Aorta (tissue), 5 donors: ENCODE measurements at regions not wholly inside any gene's neighbourhood (a gene's known extent, or its start where the extent isn't known, plus 50 kb on each side); places are given as distances from the start of the nearest gene placed in this dataset.

ENCODE experiments used
- ATAC-seq: fragments of 200-7000 bp; cut with Tn5 transposase; one replicate; pipeline ENCODE4 v1.9.1; 2022; ENCODE audit warnings: moderate library complexity; ENCODE audit not compliant: low FRiP score
- DNase-seq, 2 donors: peaks; one replicate each; pipeline ENCODE4 v3.0.0-alpha.2; 2020
- H3K27ac ChIP-seq, 2 donors: one replicate each; pipeline ENCODE4 v1.5.1; 2013; ENCODE audit warnings: low read length in 2 of 2, mild to moderate bottlenecking in 2 of 2, moderate library complexity in 2 of 2, control low read depth in 1 of 2, inconsistent platforms in 1 of 2, low read depth in 1 of 2
- H3K27me3 ChIP-seq, 2 donors: one replicate each; pipeline ENCODE4 v1.6.1; 2013; ENCODE audit warnings: control low read depth in 1 of 2, low read length in 1 of 2, mild to moderate bottlenecking in 1 of 2, moderate library complexity in 1 of 2; ENCODE audit not compliant: insufficient read depth in 2 of 2, control insufficient read depth in 1 of 2
- H3K36me3 ChIP-seq, 2 donors: one replicate each; pipeline ENCODE4 v1.6.1; 2013; ENCODE audit warnings: control low read depth in 1 of 2, low read length in 1 of 2, mild to moderate bottlenecking in 1 of 2; ENCODE audit not compliant: insufficient read depth in 2 of 2, control insufficient read depth in 1 of 2
- H3K4me1 ChIP-seq, 2 donors: one replicate each; pipeline ENCODE4 v1.6.1; 2013; ENCODE audit warnings: low read length in 2 of 2, control low read depth in 1 of 2, mild to moderate bottlenecking in 1 of 2, moderate library complexity in 1 of 2; ENCODE audit not compliant: insufficient read depth in 2 of 2, control insufficient read depth in 1 of 2
- H3K4me3 ChIP-seq, 2 donors: one replicate each; pipeline ENCODE4 v1.5.1; 2013; ENCODE audit warnings: low read length in 2 of 2, control low read depth in 1 of 2, mild to moderate bottlenecking in 1 of 2
- H3K9me3 ChIP-seq: one replicate; pipeline ENCODE4 v1.6.1; 2013; ENCODE audit warnings: mild to moderate bottlenecking, low read length; ENCODE audit not compliant: control insufficient read depth
- WGBS, 2 donors: extraction: QIAGEN DNeasy Blood & Tissue Kit; methylation state at CpG; one replicate each; pipeline ENCODE4 v1.1.7; 2013; 5-methylcytosine and 5-hydroxymethylcytosine counted together
- intact Hi-C, 2 donors: fragments of 100-400 bp; cut with DNase I; formaldehyde crosslinking; loops; one replicate each; pipeline versions ENCODE4 v1.14.2 to v1.15.0; 2022
- donor health status: healthy with polysubstance abuse.
- donor health status: Bipolar disorder and iron deficiency.
- donor health status: DM: no; HTN: no; CAD: no.
- donor health status: DM: no; HTN: no; CAD: no.
- donor health status: DM: yes; HTN: yes; CAD: no.

GRCh38 chr1:187763465-187763864 is 934.7 kb downstream of the PLA2G4A start:
- ATAC-seq (no peak), DNase-seq (no peak)
- Histone ChIP-seq H3K27ac (no peak overlapping the region), H3K36me3 (no peaks in the 10 kb centered on the region), H3K4me1 (no peaks in the 10 kb centered on the region), H3K27me3 (no peaks in the 10 kb centered on the region), H3K4me3 (no peak overlapping the region), H3K9me3 (no peaks in the 10 kb centered on the region)
- intact Hi-C loops, result no loop called here

- 45 to 64% methylated on average over 4 of the region's 4 CpGs for WGBS, 2 donors
- DNase-seq, result no peak
- Histone ChIP-seq H3K9me3 (no peaks in the 10 kb centered on the region), H3K27ac (no peak overlapping the region), H3K36me3 (no peaks in the 10 kb centered on the region), H3K27me3 (no peaks in the 10 kb centered on the region), H3K4me1 (no peaks in the 10 kb centered on the region), H3K4me3 (no peak overlapping the region)
- no peak for ATAC-seq
- intact Hi-C loops, result no loop called here
These were observed 935.2 kb downstream of the PLA2G4A start for GRCh38 chr1:187763976-187764375.

DNA sequence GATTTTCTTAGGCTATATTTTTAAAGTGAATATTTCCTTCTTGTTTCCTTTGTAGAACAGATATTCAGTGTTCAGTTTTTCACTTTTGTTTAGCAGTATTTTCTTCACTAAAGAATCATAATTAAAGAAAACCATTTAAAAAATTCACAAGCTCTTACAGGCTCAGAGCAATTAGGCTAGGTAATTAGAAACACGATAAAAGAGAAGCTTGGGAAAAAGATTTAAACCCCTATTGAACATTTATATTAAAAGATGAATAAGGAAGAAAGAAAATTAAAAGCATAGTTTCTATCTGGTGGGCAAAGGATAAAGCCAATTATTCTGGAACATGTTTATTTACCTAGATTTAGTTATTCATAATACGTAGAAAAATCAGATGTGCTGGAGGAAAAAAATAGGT is 942.6 kb downstream of the PLA2G4A start:
- Histone ChIP-seq H3K27me3 (no peaks in the 10 kb centered on the region), H3K36me3 (no peaks in the 10 kb centered on the region), H3K4me1 (no peaks in the 10 kb centered on the region), H3K9me3 (no peaks in the 10 kb centered on the region), H3K4me3 (no peak overlapping the region), H3K27ac (no peak overlapping the region)
- 71 to 72% methylated on average over 2 of the region's 2 CpGs for WGBS, 2 donors
- ATAC-seq, result no peak
- intact Hi-C loops, result no loop called here
- DNase-seq, result no peak

DNA sequence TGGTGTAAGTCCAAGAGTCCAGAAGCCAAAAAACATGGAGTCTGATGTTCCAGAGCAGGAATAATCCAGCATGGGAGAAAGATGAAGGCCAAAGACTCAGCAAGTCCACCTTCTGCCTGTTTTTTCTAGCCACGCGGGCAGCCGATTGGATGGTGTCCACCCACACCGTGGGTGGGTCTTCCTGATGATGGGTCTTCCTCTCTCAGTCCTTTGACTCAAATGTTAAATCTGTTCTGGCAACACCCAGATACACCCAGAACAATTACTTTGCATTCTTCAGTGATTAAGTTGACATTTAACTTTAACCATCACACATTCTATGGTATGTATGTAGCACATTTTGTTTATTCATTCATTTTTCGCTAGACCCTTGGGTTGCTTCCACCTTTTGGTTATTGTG is 944.4 kb downstream of the PLA2G4A start:
- intact Hi-C loops, result no loop called here
- DNase-seq (no peak), ATAC-seq (no peak)
- WGBS, 2 donors, result 73 to 76% methylated on average over 5 of the region's 5 CpGs
- Histone ChIP-seq H3K27me3 (no peaks in the 10 kb centered on the region), H3K36me3 (no peaks in the 10 kb centered on the region), H3K27ac (no peak overlapping the region), H3K4me1 (no peaks in the 10 kb centered on the region), H3K9me3 (no peaks in the 10 kb centered on the region), H3K4me3 (no peak overlapping the region)

DNA sequence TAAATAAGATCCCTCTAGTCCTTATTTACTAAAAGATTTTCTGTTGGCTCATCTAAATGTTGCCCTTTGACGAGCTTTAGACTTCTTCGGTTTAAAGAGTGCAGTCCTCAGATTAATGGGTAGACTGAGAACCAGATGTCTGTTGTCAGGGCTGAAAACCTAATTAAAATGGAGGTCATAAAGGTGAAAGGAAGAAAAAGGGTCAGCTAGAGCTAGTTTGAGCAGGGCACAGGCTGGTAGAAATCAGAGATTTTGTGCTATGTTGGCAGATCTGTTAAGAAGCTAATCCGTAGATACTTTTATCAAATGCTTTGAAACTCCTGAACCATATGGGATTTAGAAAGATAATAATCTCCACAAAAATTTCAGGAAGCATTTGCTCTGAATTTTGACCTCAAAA is 959.0 kb downstream of the PLA2G4A start:
- Histone ChIP-seq H3K4me1 (no peaks in the 10 kb centered on the region), H3K27me3 (no peaks in the 10 kb centered on the region), H3K4me3 (no peak overlapping the region), H3K9me3 (no peaks in the 10 kb centered on the region), H3K36me3 (no peaks in the 10 kb centered on the region), H3K27ac (no peak overlapping the region)
- WGBS, 2 donors, result 68 to 70% methylated on average over 3 of the region's 3 CpGs
- no peak for DNase-seq
- intact Hi-C loops, result no loop called here
- no peak for ATAC-seq

DNA sequence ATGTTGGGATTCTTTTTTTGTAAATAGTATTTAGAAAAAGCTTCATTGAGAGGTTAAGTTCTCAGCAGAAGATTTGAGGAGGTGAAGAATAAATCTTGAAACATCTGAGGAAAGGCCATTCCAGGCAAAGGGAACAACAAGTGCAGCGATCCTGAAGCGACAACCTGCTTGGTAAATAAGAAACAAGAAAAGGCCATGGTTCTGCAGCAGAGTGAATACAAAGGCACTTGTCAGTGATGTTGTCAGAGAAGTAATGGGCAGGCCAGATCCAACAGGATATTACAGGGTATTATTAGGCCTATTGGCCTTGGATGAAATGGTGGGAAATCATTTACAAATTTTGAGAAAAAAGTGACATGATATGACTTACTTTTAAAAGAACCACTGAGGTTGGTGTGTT is 960.0 kb downstream of the PLA2G4A start:
- no peaks in the 10 kb centered on the region for H3K36me3 ChIP-seq
- ATAC-seq (no peak), DNase-seq (no peak)
- intact Hi-C loops, result no loop called here
- no peak overlapping the region for H3K27ac ChIP-seq
- no peaks in the 10 kb centered on the region for H3K27me3 ChIP-seq
- no peak overlapping the region for H3K4me3 ChIP-seq
- no peaks in the 10 kb centered on the region for H3K9me3 ChIP-seq
- H3K4me1 ChIP-seq, result no peaks in the 10 kb centered on the region
- 88 to 92% methylated on average over 2 of the region's 2 CpGs for WGBS, 2 donors

DNA sequence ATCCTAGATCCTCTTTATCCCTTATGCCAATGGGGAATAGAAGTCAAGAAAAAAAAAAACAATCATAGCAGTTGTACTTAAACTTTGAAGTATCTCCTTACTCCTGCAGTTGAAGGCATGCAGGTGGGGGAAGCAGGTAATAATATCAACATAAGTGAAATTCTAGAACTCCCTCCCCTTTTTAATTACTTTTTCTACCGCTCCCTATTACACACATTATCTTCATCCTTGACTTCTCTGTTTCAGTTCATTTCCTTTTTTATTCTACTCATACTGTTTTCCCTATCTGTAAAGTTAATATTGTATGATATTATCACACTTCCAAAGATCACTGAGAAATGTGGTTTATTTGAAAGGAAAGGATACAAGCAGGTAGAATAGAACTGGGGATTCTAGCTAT is 962.0 kb downstream of the PLA2G4A start:
- DNase-seq (no peak), ATAC-seq (no peak)
- WGBS, 2 donors, result 94 to 97% methylated on average over 1 of the region's 1 CpG
- intact Hi-C loops, result no loop called here
- no peaks in the 10 kb centered on the region for H3K4me1 ChIP-seq
- no peak overlapping the region for H3K27ac ChIP-seq
- no peaks in the 10 kb centered on the region for H3K36me3 ChIP-seq
- H3K9me3 ChIP-seq, result no peaks in the 10 kb centered on the region
- no peaks in the 10 kb centered on the region for H3K27me3 ChIP-seq
- no peak overlapping the region for H3K4me3 ChIP-seq

DNA sequence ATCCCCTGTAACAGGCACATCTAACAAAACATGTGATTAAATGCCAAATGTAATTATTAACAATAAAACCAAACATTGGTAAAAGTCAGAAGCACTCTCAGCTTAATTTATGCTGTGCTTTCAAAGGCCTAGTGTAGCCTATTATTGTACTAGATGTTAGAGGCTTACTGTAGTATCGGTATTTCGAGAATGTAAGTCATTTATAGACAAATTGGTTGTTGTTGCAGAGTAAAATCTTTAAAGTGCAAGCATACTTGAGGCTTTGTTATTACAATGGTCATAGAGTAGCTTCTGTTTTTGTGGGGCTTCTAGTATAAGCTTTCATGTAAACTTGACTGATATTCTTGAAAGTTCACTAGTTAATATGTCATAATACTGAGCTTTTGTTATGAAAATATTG is 965.8 kb downstream of the PLA2G4A start:
- WGBS, 2 donors, result 66 to 85% methylated on average over 2 of the region's 2 CpGs
- no peak overlapping the region for H3K4me3 ChIP-seq
- no peaks in the 10 kb centered on the region for H3K9me3 ChIP-seq
- no peaks in the 10 kb centered on the region for H3K36me3 ChIP-seq
- no peaks in the 10 kb centered on the region for H3K27me3 ChIP-seq
- no peaks in the 10 kb centered on the region for H3K4me1 ChIP-seq
- intact Hi-C loops, result no loop called here
- H3K27ac ChIP-seq, result no peak overlapping the region
- DNase-seq (no peak), ATAC-seq (no peak)

GRCh38 chr1:187809549-187809948 is 980.8 kb downstream of the PLA2G4A start:
- no peaks in the 10 kb centered on the region for H3K9me3 ChIP-seq
- no peak overlapping the region for H3K27ac ChIP-seq
- intact Hi-C loops, result no loop called here
- no peaks in the 10 kb centered on the region for H3K27me3 ChIP-seq
- H3K4me3 ChIP-seq, result no peak overlapping the region
- DNase-seq, result no peak
- no peaks in the 10 kb centered on the region for H3K36me3 ChIP-seq
- ATAC-seq, result no peak
- no peaks in the 10 kb centered on the region for H3K4me1 ChIP-seq
- WGBS, 2 donors, result 34 to 61% methylated on average over 1 of the region's 1 CpG
